ENCODE measurements at regions not wholly inside any gene's neighbourhood (a gene's known extent, or its start where the extent isn't known, plus 50 kb on each side); places are given as distances from the start of the nearest gene placed in this dataset.

DNA sequence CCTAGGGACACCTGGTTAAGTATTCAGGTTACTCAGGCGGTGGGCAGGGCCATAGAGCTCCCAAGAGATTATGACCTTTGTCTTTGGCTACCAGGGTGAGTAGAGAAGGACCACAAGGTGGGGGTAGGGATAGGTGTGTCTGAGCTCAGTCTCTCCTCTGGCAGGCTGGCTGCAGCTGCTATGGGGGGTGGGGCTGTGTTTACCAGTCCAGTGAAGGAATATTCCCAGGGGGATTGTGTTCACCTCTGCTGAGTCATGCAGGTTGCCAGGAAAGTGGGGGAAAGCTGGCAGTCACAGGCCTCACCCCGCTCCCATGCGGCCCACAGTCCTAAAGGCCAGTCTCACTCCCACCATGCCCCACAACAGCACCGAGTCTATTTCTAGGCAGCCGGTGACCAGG lies 53.6 kb upstream of the POU5F2 start:
- Histone ChIP-seq H3K9me3 (no peaks in the 10 kb centered on the region), H3K4me3 (no peak overlapping the region), H3K27me3 (no peaks in the 10 kb centered on the region), H3K36me3 (no peaks in the 10 kb centered on the region)
- no peak for DNase-seq

DNA sequence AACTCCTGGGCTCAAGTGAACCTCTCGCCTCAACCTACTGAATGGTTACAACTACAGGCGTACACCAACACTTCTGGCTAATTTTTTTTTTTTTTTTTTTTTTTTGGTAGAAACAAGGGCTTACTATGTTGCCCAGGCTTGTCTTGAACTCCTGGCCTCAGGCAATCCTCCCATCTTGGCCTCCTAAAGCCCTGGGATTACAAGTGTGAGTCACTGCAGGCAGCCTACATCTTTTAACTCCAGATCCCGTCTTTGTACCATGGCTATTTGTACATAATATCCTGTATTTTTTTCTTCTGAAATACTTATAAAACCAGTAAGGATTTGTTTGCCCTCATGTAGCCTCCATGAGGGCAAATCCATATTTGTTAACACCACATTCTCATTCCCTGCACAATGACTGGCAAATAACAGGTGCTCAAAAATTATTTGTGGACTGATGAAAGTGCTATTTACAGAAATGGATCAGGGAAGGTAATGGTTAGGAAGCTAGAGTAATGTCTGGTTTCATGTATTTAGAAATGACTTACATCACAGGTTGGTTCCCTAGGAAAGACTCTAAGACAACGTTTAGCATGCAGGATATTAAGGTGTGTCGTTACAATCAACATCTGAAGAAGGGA lies 51.9 kb upstream of the POU5F2 start:
- H3K27me3 ChIP-seq: no peaks in the 10 kb centered on the region
- DNase-seq: no peak
- H3K9me3 ChIP-seq: no peaks in the 10 kb centered on the region
- no peak overlapping the region for H3K4me3 ChIP-seq
- no peaks in the 10 kb centered on the region for H3K36me3 ChIP-seq

- no peaks in the 10 kb centered on the region for H3K27me3 ChIP-seq
- H3K9me3 ChIP-seq: no peaks in the 10 kb centered on the region
- no peak overlapping the region for H3K4me3 ChIP-seq
- no peak for DNase-seq
- H3K36me3 ChIP-seq: no peaks in the 10 kb centered on the region
Observed at GRCh38 chr5:93791518-93791972, 50.1 kb upstream of the POU5F2 start.

All from MG63 (cell line).